HUDEP-2 (cell line): ENCODE measurements at regions not wholly inside any gene's neighbourhood (a gene's known extent, or its start where the extent isn't known, plus 50 kb on each side); places are given as distances from the start of the nearest gene placed in this dataset.

ENCODE experiments used
- DNase-seq, 76 experiments: peaks; one replicate each; lab custom pipeline; 2025; ENCODE audit not compliant: unreplicated experiment in 76 of 76; lab: John Stamatoyannopoulos, UW

GRCh38 chr13:112240076-112240475, 136.1 kb upstream of the SPACA7 start:
- no peak for DNase-seq

- DNase-seq: no peak
Measured at GRCh38 chr13:112241288-112241687, 134.9 kb upstream of the SPACA7 start.

GRCh38 chr13:112242777-112243176, 133.4 kb upstream of the SPACA7 start:
- no peak for DNase-seq

GRCh38 chr13:112244061-112244460, 132.1 kb upstream of the SPACA7 start:
- DNase-seq: no peak

GRCh38 chr13:112244495-112245177, 131.5 kb upstream of the SPACA7 start:
- DNase-seq: no peak

- DNase-seq: no peak
Measured at GRCh38 chr13:112245179-112245724, 130.9 kb upstream of the SPACA7 start.

- no peak for DNase-seq
Measured at GRCh38 chr13:112245989-112246388, 130.2 kb upstream of the SPACA7 start.

GRCh38 chr13:112246731-112247470, 129.3 kb upstream of the SPACA7 start:
- DNase-seq: no peak

GRCh38 chr13:112247471-112248405, 128.4 kb upstream of the SPACA7 start:
- DNase-seq: no peak

GRCh38 chr13:112248406-112248760, 127.8 kb upstream of the SPACA7 start:
- DNase-seq: no peak

GRCh38 chr13:112248862-112249592, 127.1 kb upstream of the SPACA7 start:
- DNase-seq: no peak

- DNase-seq: peak in 1 of 76 experiments; percentile 1
Measured at GRCh38 chr13:112249644-112250610, 126.2 kb upstream of the SPACA7 start.

- no peak for DNase-seq
Measured at GRCh38 chr13:112250788-112251445, 125.2 kb upstream of the SPACA7 start.

GRCh38 chr13:112251930-112252585, 124.1 kb upstream of the SPACA7 start:
- no peak for DNase-seq

GRCh38 chr13:112252804-112253590, 123.2 kb upstream of the SPACA7 start:
- DNase-seq: no peak

- DNase-seq: no peak
Measured at GRCh38 chr13:112253631-112254030, 122.5 kb upstream of the SPACA7 start.

- no peak for DNase-seq
Measured at GRCh38 chr13:112254061-112254818, 121.9 kb upstream of the SPACA7 start.
